PFSK-1 (cell line): ENCODE measurements at regions not wholly inside any gene's neighbourhood (a gene's known extent, or its start where the extent isn't known, plus 50 kb on each side); places are given as distances from the start of the nearest gene placed in this dataset.

Experiments
- SIN3A ChIP-seq: IDR thresholded peaks from 2 replicates; pipeline ENCODE4 v1.6.1; 2012; ENCODE audit warnings: mild to moderate bottlenecking, low read length, moderate library complexity, borderline replicate concordance; ENCODE audit not compliant: insufficient read depth
- TAF1 ChIP-seq: IDR thresholded peaks from 2 replicates; pipeline ENCODE4 v1.6.1; 2012; ENCODE audit warnings: low read length, control low read depth, borderline replicate concordance; ENCODE audit not compliant: insufficient read depth
- TF ChIP-seq, protein P1 (sequence below), 2 experiments: IDR thresholded peaks; 2 replicates each; pipeline versions ENCODE4 v1.6.1 to v1.8.0; 2011 to 2012; ENCODE audit warnings: low read depth in 2 of 2, low read length in 2 of 2, control low read depth in 1 of 2, inconsistent platforms in 1 of 2, mild to moderate bottlenecking in 1 of 2, moderate library complexity in 1 of 2; ENCODE audit not compliant: insufficient read depth in 1 of 2

DNA sequence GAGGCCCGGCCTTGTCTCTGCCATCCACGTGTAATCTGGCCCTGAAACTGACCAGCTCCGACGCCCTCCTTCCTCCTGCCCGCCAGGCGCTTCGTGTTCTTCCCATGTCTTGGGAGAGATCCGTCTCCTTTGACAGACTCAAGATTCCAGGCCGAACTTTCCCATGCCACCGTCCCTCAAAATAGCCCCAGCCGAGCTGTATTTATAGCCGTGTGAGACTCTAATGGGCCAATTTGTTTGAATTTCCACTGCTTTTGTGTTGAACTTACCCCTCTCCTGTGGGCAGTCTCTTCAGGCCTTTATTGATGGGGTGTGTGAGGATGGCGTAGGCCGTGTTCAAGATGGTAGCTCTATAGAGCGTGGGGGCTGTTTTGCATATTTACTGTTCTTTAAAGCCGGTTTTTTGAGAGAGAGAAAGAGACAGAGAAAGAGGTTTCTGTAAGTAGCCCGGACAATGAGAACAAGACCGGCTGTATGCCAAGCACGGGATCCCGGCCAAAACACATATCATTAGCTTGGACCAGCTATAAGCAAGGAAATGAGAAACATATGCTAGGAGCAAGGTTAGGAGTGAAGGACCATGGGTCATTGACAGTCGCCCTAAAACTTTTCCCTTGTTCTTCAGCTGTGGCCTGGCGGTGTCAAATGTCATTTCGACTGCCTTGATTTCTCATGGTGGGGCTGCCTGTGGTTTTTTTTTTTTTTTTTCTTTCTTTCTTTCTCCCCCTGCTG lies 124.5 kb upstream of the ZFHX3 start:
- no peak for TF ChIP-seq TAF1
- TF ChIP-seq SIN3A = peak; percentile 74; the same call in 1 of the 2 replicates
- TF ChIP-seq, protein P1, sequence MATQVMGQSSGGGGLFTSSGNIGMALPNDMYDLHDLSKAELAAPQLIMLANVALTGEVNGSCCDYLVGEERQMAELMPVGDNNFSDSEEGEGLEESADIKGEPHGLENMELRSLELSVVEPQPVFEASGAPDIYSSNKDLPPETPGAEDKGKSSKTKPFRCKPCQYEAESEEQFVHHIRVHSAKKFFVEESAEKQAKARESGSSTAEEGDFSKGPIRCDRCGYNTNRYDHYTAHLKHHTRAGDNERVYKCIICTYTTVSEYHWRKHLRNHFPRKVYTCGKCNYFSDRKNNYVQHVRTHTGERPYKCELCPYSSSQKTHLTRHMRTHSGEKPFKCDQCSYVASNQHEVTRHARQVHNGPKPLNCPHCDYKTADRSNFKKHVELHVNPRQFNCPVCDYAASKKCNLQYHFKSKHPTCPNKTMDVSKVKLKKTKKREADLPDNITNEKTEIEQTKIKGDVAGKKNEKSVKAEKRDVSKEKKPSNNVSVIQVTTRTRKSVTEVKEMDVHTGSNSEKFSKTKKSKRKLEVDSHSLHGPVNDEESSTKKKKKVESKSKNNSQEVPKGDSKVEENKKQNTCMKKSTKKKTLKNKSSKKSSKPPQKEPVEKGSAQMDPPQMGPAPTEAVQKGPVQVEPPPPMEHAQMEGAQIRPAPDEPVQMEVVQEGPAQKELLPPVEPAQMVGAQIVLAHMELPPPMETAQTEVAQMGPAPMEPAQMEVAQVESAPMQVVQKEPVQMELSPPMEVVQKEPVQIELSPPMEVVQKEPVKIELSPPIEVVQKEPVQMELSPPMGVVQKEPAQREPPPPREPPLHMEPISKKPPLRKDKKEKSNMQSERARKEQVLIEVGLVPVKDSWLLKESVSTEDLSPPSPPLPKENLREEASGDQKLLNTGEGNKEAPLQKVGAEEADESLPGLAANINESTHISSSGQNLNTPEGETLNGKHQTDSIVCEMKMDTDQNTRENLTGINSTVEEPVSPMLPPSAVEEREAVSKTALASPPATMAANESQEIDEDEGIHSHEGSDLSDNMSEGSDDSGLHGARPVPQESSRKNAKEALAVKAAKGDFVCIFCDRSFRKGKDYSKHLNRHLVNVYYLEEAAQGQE (IDR thresholded peaks at IDR 0.05; ENCODE audit: insufficient read depth in 1 of 2, low read depth in 2 of 2, low read length in 2 of 2) = 0 out of 4 replicates have a peak, but pooled peaks of 1 of the 2 experiments have one; percentile 63
